Neural crest cell (in vitro differentiated cells): ENCODE measurements at regions not wholly inside any gene's neighbourhood (a gene's known extent, or its start where the extent isn't known, plus 50 kb on each side); places are given as distances from the start of the nearest gene placed in this dataset.
A peak's percentile ranks its signal among the peaks of the same experiment; 100 is the strongest.
"Not testable (repeated sequence)": the region's sequence is repeated elsewhere in the genome, so short reads cannot be mapped to it uniquely, and the experiment has no call there.

Source experiments
- DNase-seq: peaks from one replicate; pipeline ENCODE4 v3.0.0; 2021; ENCODE audit warnings: low read depth, mixed read lengths, low spot score
- H3K27ac Mint-ChIP-seq: one replicate; pipeline ENCODE4 v1.8.0; 2021; ENCODE audit warnings: mild to moderate bottlenecking, mixed read lengths; ENCODE audit not compliant: unreplicated experiment
- H3K27me3 Mint-ChIP-seq: 2 replicates; pipeline ENCODE4 v1.8.0; 2021; ENCODE audit warnings: low read depth, mild to moderate bottlenecking, mixed read lengths
- H3K36me3 Mint-ChIP-seq: 2 replicates; pipeline ENCODE4 v1.8.0; 2021; ENCODE audit warnings: low read depth, mild to moderate bottlenecking, mixed read lengths
- H3K4me1 Mint-ChIP-seq: 2 replicates; pipeline ENCODE4 v1.8.0; 2021; ENCODE audit warnings: mixed read lengths
- H3K4me3 Mint-ChIP-seq: one replicate; pipeline ENCODE4 v1.8.0; 2021; ENCODE audit warnings: mild to moderate bottlenecking, mixed read lengths
- H3K9me3 Mint-ChIP-seq: 2 replicates; pipeline ENCODE4 v1.8.0; 2021; ENCODE audit warnings: mixed read lengths
- TF ChIP-seq, protein P1 (sequence below): fragments of 200-600 bp; sonication (generic); conservative IDR thresholded peaks from 2 replicates; pipeline ENCODE4 v1.5.0; 2021; ENCODE audit warnings: antibody characterized with exemption, mild to moderate bottlenecking

DNA sequence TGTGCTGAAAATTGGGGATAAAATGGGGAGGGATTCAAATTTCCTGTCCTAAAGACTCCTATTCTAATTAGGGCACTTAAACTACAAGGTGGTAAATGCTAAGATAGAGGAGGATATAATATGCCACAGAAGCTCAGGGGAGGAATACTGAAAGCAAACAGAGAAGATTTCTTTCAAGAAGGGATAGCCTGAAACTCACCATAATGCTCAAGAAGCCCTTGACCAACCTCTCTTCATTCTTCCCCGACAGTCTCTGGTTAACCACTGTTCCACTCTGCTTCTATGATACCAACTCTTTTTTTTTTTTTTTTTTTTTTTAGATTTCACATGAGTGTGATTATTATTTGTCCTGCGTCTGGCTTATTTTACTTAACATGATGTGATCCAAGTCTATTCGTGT is 398.2 kb upstream of the FRG2C start:
- Mint-ChIP-seq H3K36me3 (no peaks in the 10 kb centered on the region), H3K9me3 (no peaks in the 10 kb centered on the region), H3K27me3 (no peaks in the 10 kb centered on the region), H3K27ac (no peak overlapping the region), H3K4me1 (peaks cover 35% of the 10 kb centered on the region), H3K4me3 (no peak overlapping the region)
- no peak for DNase-seq
- TF ChIP-seq, protein P1, sequence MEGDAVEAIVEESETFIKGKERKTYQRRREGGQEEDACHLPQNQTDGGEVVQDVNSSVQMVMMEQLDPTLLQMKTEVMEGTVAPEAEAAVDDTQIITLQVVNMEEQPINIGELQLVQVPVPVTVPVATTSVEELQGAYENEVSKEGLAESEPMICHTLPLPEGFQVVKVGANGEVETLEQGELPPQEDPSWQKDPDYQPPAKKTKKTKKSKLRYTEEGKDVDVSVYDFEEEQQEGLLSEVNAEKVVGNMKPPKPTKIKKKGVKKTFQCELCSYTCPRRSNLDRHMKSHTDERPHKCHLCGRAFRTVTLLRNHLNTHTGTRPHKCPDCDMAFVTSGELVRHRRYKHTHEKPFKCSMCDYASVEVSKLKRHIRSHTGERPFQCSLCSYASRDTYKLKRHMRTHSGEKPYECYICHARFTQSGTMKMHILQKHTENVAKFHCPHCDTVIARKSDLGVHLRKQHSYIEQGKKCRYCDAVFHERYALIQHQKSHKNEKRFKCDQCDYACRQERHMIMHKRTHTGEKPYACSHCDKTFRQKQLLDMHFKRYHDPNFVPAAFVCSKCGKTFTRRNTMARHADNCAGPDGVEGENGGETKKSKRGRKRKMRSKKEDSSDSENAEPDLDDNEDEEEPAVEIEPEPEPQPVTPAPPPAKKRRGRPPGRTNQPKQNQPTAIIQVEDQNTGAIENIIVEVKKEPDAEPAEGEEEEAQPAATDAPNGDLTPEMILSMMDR = no peak

DNA sequence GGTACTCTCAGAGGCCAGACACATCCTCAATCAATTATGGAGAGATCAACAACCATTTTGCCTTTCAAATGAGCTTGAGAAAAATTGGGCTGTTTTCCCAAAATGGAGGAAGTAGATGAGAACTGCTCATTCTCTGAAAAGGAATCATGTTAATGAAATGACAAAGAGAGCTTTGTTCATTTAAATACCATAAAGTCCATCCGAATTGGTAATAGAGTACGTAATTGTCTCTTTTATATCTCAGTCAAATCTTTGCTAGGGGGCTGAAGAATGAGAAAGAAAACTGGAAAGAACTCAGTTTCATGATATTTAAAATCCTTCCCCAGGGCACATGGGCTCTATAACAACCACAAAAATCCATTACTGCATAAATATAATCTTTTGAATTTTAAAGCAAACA is 395.6 kb upstream of the FRG2C start:
- not testable (repeated sequence) for H3K27me3 Mint-ChIP-seq, H3K4me3 Mint-ChIP-seq, H3K9me3 Mint-ChIP-seq, DNase-seq, H3K36me3 Mint-ChIP-seq
- peaks cover 51% of the 10 kb centered on the region for H3K4me1 Mint-ChIP-seq
- H3K27ac Mint-ChIP-seq = peak overlapping the region; percentile 44

DNA sequence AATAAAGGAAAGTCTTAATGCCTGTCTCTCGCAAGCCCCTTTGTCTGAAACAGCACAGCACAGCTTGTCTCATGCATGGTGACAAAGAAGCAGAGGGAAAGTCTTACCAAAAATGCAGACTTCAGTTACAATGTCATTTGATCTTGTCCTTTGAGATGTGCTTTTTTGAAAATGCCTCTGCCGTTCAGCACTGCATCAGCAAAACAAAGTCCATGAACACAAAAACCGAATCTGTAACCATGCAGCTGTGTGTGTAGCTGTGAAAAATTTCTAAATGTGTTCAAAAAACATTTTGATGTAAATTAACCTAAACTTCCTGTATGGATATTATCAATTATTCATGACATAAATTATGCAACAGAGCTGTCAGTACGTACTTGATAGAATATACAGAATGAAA is 391.9 kb upstream of the FRG2C start:
- DNase-seq, H3K4me3 Mint-ChIP-seq: not testable (repeated sequence)

DNA sequence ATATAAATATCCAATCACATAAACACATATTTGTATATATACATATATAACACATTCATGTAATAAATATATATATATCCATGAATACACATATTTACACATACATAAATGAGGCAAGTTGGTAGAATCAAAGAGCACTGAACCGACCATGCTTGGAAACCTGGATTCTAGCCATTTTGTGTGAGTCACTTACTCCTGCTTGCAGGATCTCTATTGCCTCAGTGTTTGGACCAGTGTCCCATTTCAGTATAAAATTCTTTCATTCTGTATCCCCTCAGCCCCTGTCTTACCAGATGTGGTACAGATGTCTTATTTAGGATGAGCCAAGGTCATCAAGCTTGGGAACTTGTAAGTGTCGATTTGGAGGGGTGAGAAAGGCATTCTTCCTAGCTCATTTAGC is 391.4 kb upstream of the FRG2C start:
- no peak for DNase-seq
- Mint-ChIP-seq H3K4me3 (no peak overlapping the region), H3K4me1 (peaks cover 38% of the 10 kb centered on the region)

More for the DNA sequence above, 391.9 kb upstream of the FRG2C start:
- H3K27me3 Mint-ChIP-seq, H3K36me3 Mint-ChIP-seq, H3K27ac Mint-ChIP-seq, H3K9me3 Mint-ChIP-seq: not testable (repeated sequence)
- H3K4me1 Mint-ChIP-seq = peaks cover 38% of the 10 kb centered on the region

DNA sequence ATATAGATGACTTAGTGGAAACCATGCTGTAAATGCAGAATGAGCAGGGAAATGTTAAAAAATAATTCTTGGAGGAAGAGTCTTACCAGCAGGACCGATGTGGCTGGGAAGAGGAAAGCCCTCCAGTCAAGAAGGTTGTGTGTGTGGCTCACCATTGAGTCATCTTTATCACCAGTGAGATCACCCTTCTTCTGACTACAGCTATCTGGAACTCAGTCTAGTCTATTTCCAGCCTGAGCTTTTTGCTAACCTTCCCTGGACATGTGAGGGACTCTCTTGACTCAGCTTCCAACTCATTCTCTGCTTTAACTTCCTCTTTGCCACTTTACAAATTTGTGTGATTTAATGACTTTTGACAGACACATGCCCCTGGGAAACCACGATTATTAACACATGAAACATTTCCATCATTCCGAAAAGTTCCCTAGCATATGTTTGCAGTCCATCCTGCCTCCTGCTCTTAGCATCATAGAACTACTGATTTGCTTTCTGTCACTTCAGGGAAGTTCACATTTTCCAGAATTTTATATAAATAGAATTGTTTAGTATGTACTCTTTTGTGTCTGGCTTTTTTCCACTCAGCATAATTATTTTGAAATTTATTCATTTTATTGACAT is 378.5 kb upstream of the FRG2C start:
- peaks cover 15% of the 10 kb centered on the region for H3K27me3 Mint-ChIP-seq
- not testable (repeated sequence) for H3K27ac Mint-ChIP-seq, H3K9me3 Mint-ChIP-seq, H3K4me1 Mint-ChIP-seq, H3K4me3 Mint-ChIP-seq, H3K36me3 Mint-ChIP-seq, DNase-seq

More for the DNA sequence above, 391.4 kb upstream of the FRG2C start:
- no peaks in the 10 kb centered on the region for H3K36me3 Mint-ChIP-seq
- H3K27ac Mint-ChIP-seq = no peak overlapping the region
- no peaks in the 10 kb centered on the region for H3K27me3 Mint-ChIP-seq
- H3K9me3 Mint-ChIP-seq = no peaks in the 10 kb centered on the region
- TF ChIP-seq, protein P1 = no peak

DNA sequence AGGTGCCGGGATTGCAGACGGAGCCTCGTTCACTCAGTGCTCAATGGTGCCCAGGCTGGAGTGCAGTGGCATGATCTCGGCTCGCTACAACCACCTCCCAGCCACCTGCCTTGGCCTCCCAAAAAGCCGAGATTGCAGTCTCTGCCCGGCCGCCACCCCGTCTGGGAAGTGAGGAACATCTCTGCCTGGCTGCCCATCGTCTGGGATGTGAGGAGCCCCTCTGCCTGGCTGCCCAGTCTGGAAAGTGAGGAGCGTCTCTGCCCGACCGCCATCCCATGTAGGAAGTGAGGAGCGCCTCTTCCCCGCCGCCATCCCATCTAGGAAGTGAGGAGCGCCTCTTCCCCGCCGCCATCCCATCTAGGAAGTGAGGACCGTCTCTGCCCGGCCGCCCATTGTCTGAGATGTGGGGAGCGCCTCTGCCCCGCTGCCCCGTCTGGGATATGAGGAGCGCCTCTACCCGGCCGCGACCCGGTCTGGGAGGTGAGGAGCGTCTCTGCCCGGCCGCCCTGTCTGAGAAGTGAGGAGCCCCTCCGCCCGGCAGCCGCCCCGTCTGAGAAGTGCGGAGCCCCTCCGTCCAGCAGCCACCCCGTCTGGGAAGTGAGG is 375.1 kb upstream of the FRG2C start:
- not testable (repeated sequence) for H3K36me3 Mint-ChIP-seq, H3K27ac Mint-ChIP-seq, H3K4me3 Mint-ChIP-seq, DNase-seq, H3K4me1 Mint-ChIP-seq, H3K9me3 Mint-ChIP-seq
- peaks cover 22% of the 10 kb centered on the region for H3K27me3 Mint-ChIP-seq

DNA sequence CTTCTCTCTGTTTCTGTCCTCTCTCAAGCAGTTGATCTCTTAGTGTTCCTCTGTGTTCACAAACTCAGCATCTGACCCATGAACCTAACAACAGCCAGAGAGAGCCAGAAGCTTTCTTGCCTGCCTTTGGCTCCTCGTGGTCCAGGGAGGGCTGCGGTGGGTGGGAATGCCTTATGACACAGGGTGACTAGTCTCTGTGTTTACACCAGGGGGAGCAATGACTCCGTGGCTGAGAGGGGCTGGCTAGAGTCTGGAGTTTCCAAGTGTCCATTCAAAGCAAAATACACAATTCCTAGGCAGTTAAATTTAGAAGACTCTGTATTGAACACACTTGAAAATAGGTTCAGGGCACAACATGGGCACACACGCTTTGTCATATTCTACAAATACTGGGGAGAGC is 370.0 kb upstream of the FRG2C start:
- TF ChIP-seq, protein P1 = peak; percentile 73
- Mint-ChIP-seq H3K4me1 (no peaks in the 10 kb centered on the region), H3K4me3 (no peak overlapping the region), H3K36me3 (no peaks in the 10 kb centered on the region), H3K27ac (no peak overlapping the region), H3K27me3 (peaks cover 13% of the 10 kb centered on the region), H3K9me3 (peaks cover 9% of the 10 kb centered on the region)
- peak; percentile 30 for DNase-seq
